ENCODE measurements at regions not wholly inside any gene's neighbourhood (a gene's known extent, or its start where the extent isn't known, plus 50 kb on each side); places are given as distances from the start of the nearest gene placed in this dataset.

DNA sequence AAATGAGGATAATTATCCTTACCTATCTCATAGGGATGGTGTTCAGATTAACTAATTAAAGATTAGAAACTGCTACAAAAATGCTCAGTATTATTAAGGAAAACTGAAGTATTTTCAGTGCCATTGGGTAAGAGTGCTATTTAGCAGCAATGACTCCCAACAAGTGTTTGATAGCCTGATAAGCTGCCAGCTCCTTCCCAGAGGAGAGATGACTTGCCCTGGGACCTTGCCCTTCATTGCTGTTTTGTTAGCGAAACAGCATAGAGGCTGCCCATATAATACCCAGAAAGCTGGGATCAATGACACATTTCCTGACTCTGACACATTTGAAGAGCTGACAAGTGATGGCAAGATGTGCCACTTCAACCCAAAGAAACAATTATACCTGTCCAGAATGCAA, 592.2 kb downstream of the ADGRL2 start:
- no peak overlapping the region for H2BK20ac ChIP-seq (ENCODE audit: low read depth, low read length)
- no peak overlapping the region for H4K91ac ChIP-seq (ENCODE audit: insufficient read depth, low read depth, low read length)
- no CpG with 5 or more reads among the region's 1 CpG for WGBS, 2 experiments (ENCODE audit: extremely low coverage in 2 of 2, insufficient read length in 1 of 2)
- H4K8ac ChIP-seq (ENCODE audit: low read depth in 2 of 2, low read length in 2 of 2), result no peak overlapping the region
- no peak overlapping the region for H3K14ac ChIP-seq (replicated peaks; ENCODE audit: low read depth, low read length)
- H3K79me1 ChIP-seq (ENCODE audit: low read depth in 1 of 2, low read length in 2 of 2), result no peaks in the 10 kb centered on the region
- no peak overlapping the region for H2BK15ac ChIP-seq (ENCODE audit: low read depth, low read length)
- H2BK120ac ChIP-seq (ENCODE audit: low read depth, low read length), result no peak overlapping the region
- no peak overlapping the region for H3K4me3 ChIP-seq (ENCODE audit: insufficient read depth, low read depth, low read length)
- H3K9me3 ChIP-seq (ENCODE audit: control insufficient read depth, insufficient read depth, low read length), result peaks cover 3% of the 10 kb centered on the region; the same call in 1 of the 2 replicates
- ChIA-PET POLR2A (ENCODE audit: unreplicated experiment) (no interaction called here), CTCF (no interaction called here)
- TF ChIP-seq BHLHE40 (IDR thresholded peaks at IDR 0.05; ENCODE audit: low read depth, low read length), result no peak
- no peak overlapping the region for H3K56ac ChIP-seq (ENCODE audit: extremely low read depth, insufficient read depth, low read length)
- no peak overlapping the region for H2AK5ac ChIP-seq (ENCODE audit: low read depth, low read length)
- no peak overlapping the region for H3K27ac ChIP-seq (ENCODE audit: insufficient read depth, low read length)
- no peaks in the 10 kb centered on the region for H3K27me3 ChIP-seq (ENCODE audit: control insufficient read depth, insufficient read depth, low read length)
- H3K9ac ChIP-seq (ENCODE audit: low read depth, low read length), result no peak overlapping the region
- dilution Hi-C loops (cut with HindIII; ENCODE audit: low sequenced_read_pairs, unreplicated experiment) (no loop called here), intact Hi-C loops (cut with micrococcal nuclease) (no loop called here), in situ Hi-C loops (cut with MboI; ENCODE audit: low sequenced_read_pairs) (no loop called here)
- H3K4ac ChIP-seq (ENCODE audit: low read depth, low read length), result no peak overlapping the region
- no peak overlapping the region for H2AFZ ChIP-seq (replicated peaks; ENCODE audit: low read length, poor library complexity)
- ATAC-seq (ENCODE audit: low read depth) (no peak), DNase-seq (no peak)
- no peak overlapping the region for H2AK9ac ChIP-seq (replicated peaks; ENCODE audit: low read depth, low read length, poor library complexity)
- no peaks in the 10 kb centered on the region for H3K9me1 ChIP-seq (ENCODE audit: insufficient read depth, low read length)
- no peaks in the 10 kb centered on the region for H4K20me1 ChIP-seq (ENCODE audit: insufficient read depth, low read length)
- no peak overlapping the region for H3K18ac ChIP-seq (ENCODE audit: low read depth, low read length)
- no peaks in the 10 kb centered on the region for H3K4me1 ChIP-seq (ENCODE audit: control insufficient read depth, insufficient read depth, low read length)
- no TSS peak for BruUV-seq (replicated peaks)
- H3K36me3 ChIP-seq (ENCODE audit: control insufficient read depth, insufficient read depth, low read length), result no peaks in the 10 kb centered on the region
- H3K23ac ChIP-seq (ENCODE audit: low read depth, low read length), result no peak overlapping the region
- no peak overlapping the region for H3K4me2 ChIP-seq (ENCODE audit: low read depth, low read length)
- H4K5ac ChIP-seq (ENCODE audit: low read depth, low read length), result no peak overlapping the region
- H2BK5ac ChIP-seq (ENCODE audit: low read depth, low read length, poor library complexity, severe bottlenecking), result no peak overlapping the region
